Neural cell (in vitro differentiated cells): ENCODE measurements at regions not wholly inside any gene's neighbourhood (a gene's known extent, or its start where the extent isn't known, plus 50 kb on each side); places are given as distances from the start of the nearest gene placed in this dataset.

Source experiments
- H2AFZ ChIP-seq: fragments of 200-600, 300-800 bp; sonication (generic), shearing (Covaris generic); 2 replicates; pipeline ENCODE4 v1.6.0; 2014; ENCODE audit warnings: low read depth, mild to moderate bottlenecking, antibody characterized with exemption, low read length, moderate library complexity
- H3F3A ChIP-seq: fragments of 200-600 bp; shearing (Covaris generic); 2 replicates; pipeline ENCODE4 v1.6.1; 2016; ENCODE audit warnings: mild to moderate bottlenecking, moderate library complexity, mixed read lengths, antibody characterized with exemption, low read length; ENCODE audit not compliant: insufficient read depth, poor library complexity, severe bottlenecking
- H3K27ac ChIP-seq: fragments of 200-600, 300-800 bp; sonication (generic), shearing (Covaris generic); 2 replicates; pipeline ENCODE4 v1.5.1; 2014; ENCODE audit warnings: mild to moderate bottlenecking, low read length, moderate library complexity
- H3K27me3 ChIP-seq: fragments of 300-800, 200-600 bp; sonication (generic), shearing (Covaris generic); 2 replicates; pipeline ENCODE4 v1.6.0; 2014; ENCODE audit warnings: mild to moderate bottlenecking, low read depth, low read length, moderate library complexity; ENCODE audit not compliant: insufficient read depth
- H3K36me3 ChIP-seq: fragments of 300-800, 200-600 bp; sonication (generic), shearing (Covaris generic); 2 replicates; pipeline ENCODE4 v1.5.1; 2014; ENCODE audit warnings: mild to moderate bottlenecking, antibody characterized with exemption, low read length, moderate library complexity; ENCODE audit not compliant: insufficient read depth
- H3K4me2 ChIP-seq: fragments of 300-800, 200-600 bp; sonication (generic), shearing (Covaris generic); 2 replicates; pipeline ENCODE4 v1.6.0; 2014; ENCODE audit warnings: mild to moderate bottlenecking, low read length
- H3K4me3 ChIP-seq: fragments of 300-800, 200-600 bp; sonication (generic), shearing (Covaris generic); 2 replicates; pipeline ENCODE4 v1.5.1; 2014; ENCODE audit warnings: mild to moderate bottlenecking, low read length, moderate library complexity
- H3K79me2 ChIP-seq: fragments of 200-600 bp; shearing (Covaris generic); replicated peaks from 2 replicates; pipeline ENCODE4 v1.6.0; 2014; ENCODE audit warnings: mild to moderate bottlenecking, low read length, moderate library complexity; ENCODE audit not compliant: insufficient read depth
- H3K9ac ChIP-seq: fragments of 300-800, 200-600 bp; sonication (generic), shearing (Covaris generic); 2 replicates; pipeline ENCODE4 v1.6.1; 2016; ENCODE audit warnings: mild to moderate bottlenecking, low read length, mixed read lengths
- H3K9me2 ChIP-seq: fragments of 200-600 bp; shearing (Covaris generic); 2 replicates; pipeline ENCODE4 v1.6.1; 2016; ENCODE audit warnings: mild to moderate bottlenecking, low read length, mixed read lengths; ENCODE audit not compliant: insufficient read depth
- H3K9me3 ChIP-seq: fragments of 200-600, 300-800 bp; sonication (generic), shearing (Covaris generic); 2 replicates; pipeline ENCODE4 v1.6.1; 2016; ENCODE audit warnings: mild to moderate bottlenecking, mixed run types, low read length, moderate library complexity, mixed read lengths
- H4K20me1 ChIP-seq: fragments of 200-600 bp; shearing (Covaris generic); 2 replicates; pipeline ENCODE4 v1.6.1; 2016; ENCODE audit warnings: mild to moderate bottlenecking, mixed run types; ENCODE audit not compliant: insufficient read depth
- CTCF ChIP-seq: fragments of 450-650 bp; IDR thresholded peaks from 2 replicates; pipeline ENCODE4 v1.5.1; 2014; ENCODE audit warnings: antibody characterized with exemption, mild to moderate bottlenecking, moderate library complexity; ENCODE audit not compliant: poor library complexity, severe bottlenecking
- EP300 ChIP-seq: fragments of 450-650 bp; conservative IDR thresholded peaks from 2 replicates; pipeline ENCODE4 v1.6.1; 2014; ENCODE audit warnings: antibody characterized with exemption, mild to moderate bottlenecking, moderate library complexity; ENCODE audit not compliant: poor library complexity, severe bottlenecking
- EZH2 ChIP-seq: fragments of 200-600, 300-800 bp; shearing (Covaris generic), sonication (generic); IDR thresholded peaks from 2 replicates; pipeline ENCODE4 v1.6.1; 2014; ENCODE audit warnings: antibody characterized with exemption, low read length, borderline replicate concordance, mild to moderate bottlenecking; ENCODE audit not compliant: insufficient read depth, poor library complexity, severe bottlenecking
- MXI1 ChIP-seq: fragments of 450-650 bp; conservative IDR thresholded peaks from 2 replicates; pipeline ENCODE4 v1.6.1; 2014; ENCODE audit warnings: antibody characterized with exemption, mild to moderate bottlenecking; ENCODE audit not compliant: poor library complexity, severe bottlenecking
- POLR2AphosphoS5 ChIP-seq: IDR thresholded peaks from 2 replicates; pipeline ENCODE4 v1.6.1; 2012
- RAD21 ChIP-seq: fragments of 450-650 bp; conservative IDR thresholded peaks from 2 replicates; pipeline ENCODE4 v1.6.1; 2014; ENCODE audit warnings: antibody characterized with exemption, mild to moderate bottlenecking, moderate library complexity
- REST ChIP-seq: IDR thresholded peaks from 2 replicates; pipeline ENCODE4 v1.6.1; 2012; ENCODE audit warnings: borderline replicate concordance
- SMC3 ChIP-seq: fragments of 450-650 bp; conservative IDR thresholded peaks from 2 replicates; pipeline ENCODE4 v1.6.1; 2014; ENCODE audit warnings: antibody characterized with exemption, mild to moderate bottlenecking, moderate library complexity; ENCODE audit not compliant: poor library complexity
- TAF1 ChIP-seq: IDR thresholded peaks from 2 replicates; pipeline ENCODE4 v1.6.1; 2012; ENCODE audit warnings: low read depth

DNA sequence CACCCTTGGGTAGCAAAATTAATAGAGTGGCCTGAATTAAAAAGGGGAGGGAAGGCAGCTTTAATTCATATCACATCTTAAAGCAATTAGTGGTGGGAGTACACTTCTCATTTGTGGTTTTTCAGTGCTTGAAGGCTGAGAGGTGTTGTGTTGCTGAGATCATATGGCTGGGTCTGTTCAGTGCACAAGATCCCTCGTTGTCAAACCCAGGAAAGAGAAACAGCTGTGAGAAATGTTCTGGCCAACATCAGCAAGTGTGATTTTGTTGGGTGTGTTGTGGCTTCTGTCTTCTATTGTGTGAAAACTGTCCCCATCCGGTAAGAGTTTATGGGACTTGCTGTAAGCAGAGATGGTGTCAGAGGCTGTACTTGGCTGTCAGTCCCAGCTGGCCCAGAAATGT is 197.9 kb upstream of the BMPER start:
- Histone ChIP-seq H3K79me2 (no peaks in the 10 kb centered on the region), H3K4me3 (no peak overlapping the region), H3K9me3 (no peaks in the 10 kb centered on the region), H3F3A (no peaks in the 10 kb centered on the region), H3K4me2 (no peak overlapping the region), H3K9me2 (no peaks in the 10 kb centered on the region), H2AFZ (no peak overlapping the region), H3K27ac (no peak overlapping the region), H3K36me3 (no peaks in the 10 kb centered on the region), H3K9ac (no peak overlapping the region), H4K20me1 (no peaks in the 10 kb centered on the region), H3K27me3 (no peaks in the 10 kb centered on the region)
- TF ChIP-seq TAF1 = no peak
- TF ChIP-seq POLR2AphosphoS5 = no peak
- TF ChIP-seq RAD21 = no peak
- TF ChIP-seq SMC3 = no peak
- no peak for TF ChIP-seq EZH2
- no peak for TF ChIP-seq REST
- TF ChIP-seq MXI1 = no peak
- no peak for TF ChIP-seq EP300
- TF ChIP-seq CTCF = no peak

DNA sequence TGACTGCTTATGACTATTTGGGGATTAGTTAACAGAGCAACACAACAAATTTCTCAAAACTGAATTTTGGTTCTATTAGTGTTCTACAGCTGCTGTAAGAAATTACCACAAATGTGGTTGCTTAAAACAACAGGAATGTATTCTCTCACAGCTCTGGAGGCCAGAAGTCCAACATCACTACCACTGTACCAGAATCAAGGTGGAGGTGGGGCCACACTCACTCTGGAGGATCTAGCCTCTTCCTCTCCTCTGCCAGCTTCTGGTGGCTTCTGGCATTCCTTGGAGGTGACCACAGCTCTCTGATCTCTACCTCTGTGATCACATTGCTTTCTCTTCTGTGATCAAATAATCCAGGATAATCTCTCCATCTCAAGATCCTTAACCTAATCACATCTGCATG is 194.7 kb upstream of the BMPER start:
- Histone ChIP-seq H3F3A (no peaks in the 10 kb centered on the region), H3K27ac (no peak overlapping the region), H4K20me1 (no peaks in the 10 kb centered on the region), H3K27me3 (no peaks in the 10 kb centered on the region), H3K4me2 (no peak overlapping the region), H3K79me2 (no peaks in the 10 kb centered on the region), H3K9me2 (no peaks in the 10 kb centered on the region), H2AFZ (no peak overlapping the region), H3K9ac (no peak overlapping the region), H3K36me3 (no peaks in the 10 kb centered on the region), H3K4me3 (no peak overlapping the region), H3K9me3 (no peaks in the 10 kb centered on the region)
- TF ChIP-seq MXI1 (no peak), TAF1 (no peak), CTCF (no peak), EP300 (no peak), REST (no peak), SMC3 (no peak)
